ENCODE measurements at regions not wholly inside any gene's neighbourhood (a gene's known extent, or its start where the extent isn't known, plus 50 kb on each side); places are given as distances from the start of the nearest gene placed in this dataset.

DNA sequence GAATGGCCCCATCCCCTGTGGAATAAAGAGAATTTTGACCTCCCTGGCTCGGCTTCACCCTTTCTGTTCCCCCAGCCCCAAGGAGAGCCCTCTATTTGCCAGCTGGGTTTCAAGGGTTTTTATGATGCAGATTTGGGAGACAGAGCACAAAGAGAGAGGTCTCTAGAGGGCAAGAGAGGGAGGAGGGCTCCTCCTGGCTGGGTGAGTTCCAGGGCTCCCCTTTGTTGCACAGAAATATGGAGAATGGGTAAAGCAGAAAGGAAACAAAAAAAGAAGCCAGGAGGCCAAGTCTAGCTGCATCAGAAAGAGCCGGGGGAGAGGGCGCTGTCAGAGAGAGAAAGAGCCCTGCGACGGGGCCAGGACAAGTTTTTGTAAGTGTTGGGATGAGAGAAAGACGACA, 319.6 kb upstream of the RTL1 start:
- Histone ChIP-seq H3K4me3 (replicated peaks in 1 of 3; ENCODE audit: insufficient read depth in 1 of 3, low read depth in 1 of 3, low read length in 3 of 3) (no peak overlapping the region), H3K9me1 (replicated peaks; ENCODE audit: control insufficient read depth, extremely low read depth, insufficient read depth, low read length) (no peaks in the 10 kb centered on the region), H3K4me2 (ENCODE audit: insufficient read depth, low read length) (no peak overlapping the region), H3K79me2 (ENCODE audit: control insufficient read depth, insufficient read depth, low read length) (no peaks in the 10 kb centered on the region), H3K9me3 (replicated peaks; ENCODE audit: control insufficient read depth, insufficient read depth, low read length) (no peaks in the 10 kb centered on the region), H2AFZ (ENCODE audit: low read depth, low read length) (no peak overlapping the region), H3K27me3 (ENCODE audit: control insufficient read depth in 2 of 2, insufficient read depth in 2 of 2, low read length in 2 of 2) (peaks cover 0 to 2% of the 10 kb centered on the region in 2 experiments), H4K20me1 (replicated peaks; ENCODE audit: control insufficient read depth, extremely low read depth, insufficient read depth, low read length) (no peaks in the 10 kb centered on the region), H3K4me1 (ENCODE audit: control insufficient read depth, extremely low read depth, insufficient read depth, low read length) (no peaks in the 10 kb centered on the region), H3K9ac (replicated peaks; ENCODE audit: extremely low read depth, insufficient read depth, low read length) (no peak overlapping the region), H3K36me3 (ENCODE audit: control insufficient read depth in 2 of 2, extremely low read depth in 1 of 2, insufficient read depth in 2 of 2, low read length in 2 of 2) (no peaks in the 10 kb centered on the region), H3K27ac (ENCODE audit: insufficient read depth, low read depth, low read length) (no peak overlapping the region)
- no TSS peak for BruUV-seq (replicated peaks)
- DNase-seq (ENCODE audit: low read depth, low spot score) (no peak), FAIRE-seq (no peak)
- POLR2A ChIA-PET, result no interaction called here
- TF ChIP-seq CTCF (IDR thresholded peaks at IDR 0.05; ENCODE audit: extremely low read depth in 1 of 2, insufficient read depth in 1 of 2, low read depth in 1 of 2, low read length in 2 of 2) (no peak), EZH2 (IDR thresholded peaks at IDR 0.05; ENCODE audit: borderline replicate concordance, low read depth, low read length, severe bottlenecking) (no peak), MYC (IDR thresholded peaks at IDR 0.05; ENCODE audit: low read depth, low read length) (no peak), POLR2AphosphoS5 (IDR thresholded peaks at IDR 0.05; ENCODE audit: insufficient read depth, low read depth, low read length) (no peak)
- TF ChIP-seq, protein P1, sequence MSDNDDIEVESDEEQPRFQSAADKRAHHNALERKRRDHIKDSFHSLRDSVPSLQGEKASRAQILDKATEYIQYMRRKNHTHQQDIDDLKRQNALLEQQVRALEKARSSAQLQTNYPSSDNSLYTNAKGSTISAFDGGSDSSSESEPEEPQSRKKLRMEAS (IDR thresholded peaks at IDR 0.05; ENCODE audit: insufficient read depth, insufficient read length), result no peak
- dilution Hi-C loops (cut with MboI; ENCODE audit: extremely low pct_ligation_motif_present, low sequenced_read_pairs) (no loop called here), intact Hi-C loops (cut with micrococcal nuclease) (no loop called here)
- CTCF ChIA-PET, result no interaction called here

GRCh38 chr14:101223561-101224162, 320.1 kb upstream of the RTL1 start:
- no TSS peak for BruUV-seq (replicated peaks)
- no peaks in the 10 kb centered on the region for H3K9me3 ChIP-seq (replicated peaks; ENCODE audit: control insufficient read depth, insufficient read depth, low read length)
- H3K4me2 ChIP-seq (ENCODE audit: insufficient read depth, low read length), result no peak overlapping the region
- no peaks in the 10 kb centered on the region for H3K4me1 ChIP-seq (ENCODE audit: control insufficient read depth, extremely low read depth, insufficient read depth, low read length)
- H4K20me1 ChIP-seq (replicated peaks; ENCODE audit: control insufficient read depth, extremely low read depth, insufficient read depth, low read length), result no peaks in the 10 kb centered on the region
- no peak overlapping the region for H3K4me3 ChIP-seq (replicated peaks in 1 of 3; ENCODE audit: insufficient read depth in 1 of 3, low read depth in 1 of 3, low read length in 3 of 3)
- no peak overlapping the region for H3K9ac ChIP-seq (replicated peaks; ENCODE audit: extremely low read depth, insufficient read depth, low read length)
- no peaks in the 10 kb centered on the region for H3K9me1 ChIP-seq (replicated peaks; ENCODE audit: control insufficient read depth, extremely low read depth, insufficient read depth, low read length)
- H2AFZ ChIP-seq (ENCODE audit: low read depth, low read length), result no peak overlapping the region
- TF ChIP-seq, protein P1 (IDR thresholded peaks at IDR 0.05; ENCODE audit: insufficient read depth, insufficient read length), result no peak
- no peak for TF ChIP-seq EZH2 (IDR thresholded peaks at IDR 0.05; ENCODE audit: borderline replicate concordance, low read depth, low read length, severe bottlenecking)
- no peak for TF ChIP-seq GATA2 (IDR thresholded peaks at IDR 0.05; ENCODE audit: insufficient read depth, insufficient read length, low read depth, low read length)
- TF ChIP-seq CTCF (IDR thresholded peaks at IDR 0.05; ENCODE audit: extremely low read depth in 1 of 2, insufficient read depth in 1 of 2, low read depth in 1 of 2, low read length in 2 of 2), result no peak
- no peak for TF ChIP-seq POLR2A (IDR thresholded peaks at IDR 0.05; ENCODE audit: low read depth, low read length)
- no peak for TF ChIP-seq POLR2AphosphoS5 (IDR thresholded peaks at IDR 0.05; ENCODE audit: insufficient read depth, low read depth, low read length)
- no peak for TF ChIP-seq FOS (IDR thresholded peaks at IDR 0.05; ENCODE audit: borderline replicate concordance, insufficient read depth, low read length)
- TF ChIP-seq JUN (IDR thresholded peaks at IDR 0.05; ENCODE audit: borderline replicate concordance, insufficient read depth, insufficient read length, low read depth), result no peak
- no peak for TF ChIP-seq MYC (IDR thresholded peaks at IDR 0.05; ENCODE audit: low read depth, low read length)
- H3K79me2 ChIP-seq (ENCODE audit: control insufficient read depth, insufficient read depth, low read length), result no peaks in the 10 kb centered on the region
- H3K27me3 ChIP-seq (ENCODE audit: control insufficient read depth in 2 of 2, insufficient read depth in 2 of 2, low read length in 2 of 2), result peaks cover 0 to 2% of the 10 kb centered on the region in 2 experiments
- H3K36me3 ChIP-seq (ENCODE audit: control insufficient read depth in 2 of 2, extremely low read depth in 1 of 2, insufficient read depth in 2 of 2, low read length in 2 of 2), result no peaks in the 10 kb centered on the region
- FAIRE-seq (no peak), DNase-seq (ENCODE audit: low read depth, low spot score) (no peak)
- ChIA-PET CTCF (no interaction called here), POLR2A (no interaction called here)
- dilution Hi-C loops (cut with MboI; ENCODE audit: extremely low pct_ligation_motif_present, low sequenced_read_pairs) (no loop called here), intact Hi-C loops (cut with micrococcal nuclease) (no loop called here)
- H3K27ac ChIP-seq (ENCODE audit: insufficient read depth, low read depth, low read length), result no peak overlapping the region

All from endothelial cell of umbilical vein (primary cell).